Progenitor cell of endocrine pancreas (in vitro differentiated cells): ENCODE measurements at regions not wholly inside any gene's neighbourhood (a gene's known extent, or its start where the extent isn't known, plus 50 kb on each side); places are given as distances from the start of the nearest gene placed in this dataset.

Experiments used
- DNase-seq: peaks from one replicate; pipeline ENCODE4 v3.0.0; 2021; ENCODE audit warnings: low spot score; ENCODE audit not compliant: unreplicated experiment
- H3K27ac Mint-ChIP-seq: 2 replicates; pipeline ENCODE4 v1.8.0; 2021; ENCODE audit warnings: mild to moderate bottlenecking, moderate library complexity, mixed read lengths
- H3K27me3 Mint-ChIP-seq: 2 replicates; pipeline ENCODE4 v1.8.0; 2021; ENCODE audit warnings: mixed read lengths
- H3K36me3 Mint-ChIP-seq: 2 replicates; pipeline ENCODE4 v1.8.0; 2022; ENCODE audit warnings: mixed read lengths; ENCODE audit not compliant: insufficient read depth
- H3K4me1 Mint-ChIP-seq: 2 replicates; pipeline ENCODE4 v1.8.0; 2021; ENCODE audit warnings: low read depth, mixed read lengths
- H3K4me3 Mint-ChIP-seq: 2 replicates; pipeline ENCODE4 v1.8.0; 2021; ENCODE audit warnings: low read depth, mild to moderate bottlenecking, moderate library complexity, mixed read lengths
- H3K9me3 Mint-ChIP-seq: 2 replicates; pipeline ENCODE4 v1.8.0; 2021; ENCODE audit warnings: low read depth, mixed read lengths
- TF ChIP-seq, protein P1 (sequence below): fragments of 200-600 bp; sonication (generic); IDR thresholded peaks from one replicate; pipeline ENCODE4 v1.5.0; 2021; ENCODE audit warnings: antibody characterized with exemption, mild to moderate bottlenecking; ENCODE audit not compliant: unreplicated experiment

- DNase-seq: no peak
- Mint-ChIP-seq H3K4me3 (no peak overlapping the region), H3K27ac (no peak overlapping the region), H3K36me3 (no peaks in the 10 kb centered on the region), H3K9me3 (no peaks in the 10 kb centered on the region), H3K27me3 (no peaks in the 10 kb centered on the region), H3K4me1 (no peaks in the 10 kb centered on the region)
- TF ChIP-seq, protein P1, sequence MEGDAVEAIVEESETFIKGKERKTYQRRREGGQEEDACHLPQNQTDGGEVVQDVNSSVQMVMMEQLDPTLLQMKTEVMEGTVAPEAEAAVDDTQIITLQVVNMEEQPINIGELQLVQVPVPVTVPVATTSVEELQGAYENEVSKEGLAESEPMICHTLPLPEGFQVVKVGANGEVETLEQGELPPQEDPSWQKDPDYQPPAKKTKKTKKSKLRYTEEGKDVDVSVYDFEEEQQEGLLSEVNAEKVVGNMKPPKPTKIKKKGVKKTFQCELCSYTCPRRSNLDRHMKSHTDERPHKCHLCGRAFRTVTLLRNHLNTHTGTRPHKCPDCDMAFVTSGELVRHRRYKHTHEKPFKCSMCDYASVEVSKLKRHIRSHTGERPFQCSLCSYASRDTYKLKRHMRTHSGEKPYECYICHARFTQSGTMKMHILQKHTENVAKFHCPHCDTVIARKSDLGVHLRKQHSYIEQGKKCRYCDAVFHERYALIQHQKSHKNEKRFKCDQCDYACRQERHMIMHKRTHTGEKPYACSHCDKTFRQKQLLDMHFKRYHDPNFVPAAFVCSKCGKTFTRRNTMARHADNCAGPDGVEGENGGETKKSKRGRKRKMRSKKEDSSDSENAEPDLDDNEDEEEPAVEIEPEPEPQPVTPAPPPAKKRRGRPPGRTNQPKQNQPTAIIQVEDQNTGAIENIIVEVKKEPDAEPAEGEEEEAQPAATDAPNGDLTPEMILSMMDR: no peak
These were observed 232.6 kb downstream of the PRDM9 start for GRCh38 chr5:23740029-23740428.

GRCh38 chr5:23742701-23743100 lies 235.3 kb downstream of the PRDM9 start:
- no peaks in the 10 kb centered on the region for H3K36me3 Mint-ChIP-seq
- H3K27ac Mint-ChIP-seq: no peak overlapping the region
- no peaks in the 10 kb centered on the region for H3K4me1 Mint-ChIP-seq
- no peak overlapping the region for H3K4me3 Mint-ChIP-seq
- no peaks in the 10 kb centered on the region for H3K9me3 Mint-ChIP-seq
- no peak for DNase-seq
- TF ChIP-seq, protein P1: no peak
- no peaks in the 10 kb centered on the region for H3K27me3 Mint-ChIP-seq

- no peak for DNase-seq
- H3K27ac Mint-ChIP-seq: no peak overlapping the region
- TF ChIP-seq, protein P1: no peak
- no peaks in the 10 kb centered on the region for H3K4me1 Mint-ChIP-seq
- H3K4me3 Mint-ChIP-seq: no peak overlapping the region
- H3K9me3 Mint-ChIP-seq: peaks cover 5% of the 10 kb centered on the region
- no peaks in the 10 kb centered on the region for H3K27me3 Mint-ChIP-seq
- peaks cover 2% of the 10 kb centered on the region for H3K36me3 Mint-ChIP-seq
These were observed 248.5 kb downstream of the PRDM9 start for GRCh38 chr5:23755906-23756305.

DNA sequence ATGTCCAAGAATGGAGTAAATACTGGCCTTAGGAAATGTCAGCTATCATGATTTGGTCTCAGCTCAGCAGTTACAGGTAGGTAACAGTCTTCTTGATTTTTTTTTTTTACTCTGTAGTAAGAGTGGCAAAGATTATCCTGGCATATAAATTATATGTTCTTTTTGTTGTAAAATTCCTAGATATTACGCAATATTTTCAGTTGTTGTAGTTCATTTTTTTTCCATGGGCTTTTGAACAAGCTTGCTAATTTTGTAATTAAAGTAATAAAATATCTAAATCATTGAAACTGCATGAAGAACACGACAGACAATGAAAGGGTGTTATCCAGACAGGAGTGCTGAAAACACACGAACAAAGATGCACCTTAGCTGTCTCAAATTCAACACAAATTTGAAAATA lies 249.4 kb downstream of the PRDM9 start:
- Mint-ChIP-seq H3K4me3 (no peak overlapping the region), H3K27me3 (no peaks in the 10 kb centered on the region), H3K9me3 (no peaks in the 10 kb centered on the region), H3K36me3 (no peaks in the 10 kb centered on the region), H3K27ac (no peak overlapping the region), H3K4me1 (no peaks in the 10 kb centered on the region)
- DNase-seq: no peak
- TF ChIP-seq, protein P1: no peak

DNA sequence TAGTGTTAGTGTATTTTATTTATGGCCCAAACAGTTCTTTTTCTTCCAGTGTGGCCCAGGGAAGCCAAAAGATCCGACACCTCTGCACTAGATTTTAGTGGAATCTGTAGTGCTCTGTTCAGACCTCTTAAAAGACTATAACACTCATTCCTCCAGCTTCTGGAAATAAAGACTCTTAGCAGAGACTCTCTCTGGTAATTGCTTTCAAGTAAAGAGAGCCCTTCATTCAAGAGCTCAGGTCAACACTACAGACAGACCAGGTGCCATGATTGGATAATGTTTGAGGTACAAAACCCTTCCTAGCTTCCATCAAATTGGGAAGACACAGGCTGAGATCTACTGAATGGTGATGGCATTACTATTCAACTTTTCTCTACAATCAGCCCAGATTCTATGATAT lies 255.8 kb downstream of the PRDM9 start:
- H3K9me3 Mint-ChIP-seq: no peaks in the 10 kb centered on the region
- no peak overlapping the region for H3K27ac Mint-ChIP-seq
- no peak for DNase-seq
- H3K4me1 Mint-ChIP-seq: no peaks in the 10 kb centered on the region
- no peaks in the 10 kb centered on the region for H3K36me3 Mint-ChIP-seq
- no peaks in the 10 kb centered on the region for H3K27me3 Mint-ChIP-seq
- no peak overlapping the region for H3K4me3 Mint-ChIP-seq
- TF ChIP-seq, protein P1: no peak
